ENCODE measurements at regions not wholly inside any gene's neighbourhood (a gene's known extent, or its start where the extent isn't known, plus 50 kb on each side); places are given as distances from the start of the nearest gene placed in this dataset.
"Not testable (repeated sequence)": the region's sequence is repeated elsewhere in the genome, so short reads cannot be mapped to it uniquely, and the experiment has no call there.

DNA sequence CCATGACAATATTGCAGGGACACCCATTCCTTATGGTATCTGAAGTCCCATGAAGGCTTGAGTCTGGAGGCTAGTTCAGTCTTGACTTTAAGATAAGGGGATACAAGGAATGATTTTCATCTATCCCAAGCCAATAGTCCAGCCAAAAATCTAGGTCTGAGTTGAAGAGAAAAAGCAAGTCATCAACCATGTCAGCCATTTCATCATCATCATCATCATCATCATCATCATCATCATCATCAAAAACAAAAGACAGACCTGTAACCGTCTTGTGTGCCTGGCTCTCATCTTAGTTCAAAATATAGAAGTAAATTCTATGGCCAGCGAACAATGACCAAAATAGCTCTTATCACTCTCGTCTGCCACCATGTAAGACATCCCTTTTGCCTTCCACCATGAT, 59.5 kb upstream of the FAM90A26 start:
- not testable (repeated sequence) for DNase-seq

DNA sequence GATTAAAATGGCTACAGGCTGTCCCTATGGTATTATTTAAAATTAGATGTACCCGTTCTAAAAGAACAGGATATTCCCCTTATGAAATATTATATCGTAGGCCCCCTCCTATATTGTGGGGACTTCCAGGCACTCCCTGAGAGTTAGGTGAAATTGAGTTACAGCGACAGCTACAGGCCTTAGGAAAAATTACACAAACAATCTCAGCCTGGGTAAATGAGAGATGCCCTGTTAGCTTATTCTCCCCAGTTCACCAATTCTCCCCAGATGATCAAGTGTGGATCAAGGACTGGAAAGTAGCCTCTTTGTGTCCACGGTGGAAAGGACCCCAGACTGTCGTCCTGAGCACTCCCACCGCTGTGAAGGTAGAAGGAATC, 67.1 kb upstream of the FAM90A26 start:
- not testable (repeated sequence) for DNase-seq

DNA sequence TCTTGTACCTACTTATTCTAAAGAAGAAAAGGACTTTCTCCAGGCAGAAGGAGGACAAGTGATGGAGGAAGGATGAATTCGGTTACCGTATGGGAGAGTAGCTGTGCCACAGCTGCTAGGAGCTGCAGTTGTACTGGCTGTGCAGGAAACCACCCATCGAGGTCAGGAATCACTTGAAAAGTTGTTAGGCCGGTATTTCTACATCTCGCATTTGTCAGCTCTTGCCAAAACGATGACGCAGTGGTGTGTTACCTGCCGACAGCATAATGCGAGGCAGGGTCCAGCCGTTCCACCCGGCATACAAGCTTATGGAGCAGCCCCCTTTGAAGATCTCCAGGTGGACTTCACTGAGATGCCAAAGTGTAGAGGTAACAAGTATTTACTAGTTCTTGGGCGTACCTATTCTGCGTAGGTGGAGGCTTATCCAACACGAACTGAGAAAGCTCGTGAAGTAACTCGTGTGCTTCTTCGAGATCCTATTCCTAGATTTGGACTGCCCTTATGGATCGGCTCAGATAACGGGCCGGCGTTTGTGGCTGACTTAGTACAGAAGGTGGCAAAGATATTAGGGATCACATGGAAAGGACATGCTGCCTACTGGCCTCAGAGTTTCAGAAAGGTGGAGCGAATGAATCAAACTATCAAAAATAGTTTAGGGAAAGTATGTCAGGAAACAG, 67.6 kb upstream of the FAM90A26 start:
- DNase-seq, result peak; percentile 76

DNA sequence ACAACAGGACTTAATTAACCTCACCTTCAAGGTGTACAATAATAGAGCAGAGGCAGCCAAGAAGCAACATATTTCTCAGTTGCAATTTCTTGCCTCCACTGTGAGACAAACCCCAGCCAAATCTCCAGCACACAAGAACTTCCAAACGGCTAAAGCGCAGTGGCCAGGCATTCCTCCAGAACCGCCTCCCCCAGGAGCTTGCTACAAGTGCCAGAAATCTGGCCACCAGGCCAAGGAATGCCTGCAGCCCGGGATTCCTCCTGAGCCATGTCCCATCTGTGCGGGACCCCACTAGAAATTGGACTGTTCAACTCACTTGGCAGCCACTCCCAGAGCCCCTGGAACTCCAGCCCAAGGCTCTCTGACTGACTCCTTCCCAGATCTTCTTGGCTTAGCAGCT, 73.9 kb upstream of the FAM90A26 start:
- DNase-seq, result not testable (repeated sequence)

DNA sequence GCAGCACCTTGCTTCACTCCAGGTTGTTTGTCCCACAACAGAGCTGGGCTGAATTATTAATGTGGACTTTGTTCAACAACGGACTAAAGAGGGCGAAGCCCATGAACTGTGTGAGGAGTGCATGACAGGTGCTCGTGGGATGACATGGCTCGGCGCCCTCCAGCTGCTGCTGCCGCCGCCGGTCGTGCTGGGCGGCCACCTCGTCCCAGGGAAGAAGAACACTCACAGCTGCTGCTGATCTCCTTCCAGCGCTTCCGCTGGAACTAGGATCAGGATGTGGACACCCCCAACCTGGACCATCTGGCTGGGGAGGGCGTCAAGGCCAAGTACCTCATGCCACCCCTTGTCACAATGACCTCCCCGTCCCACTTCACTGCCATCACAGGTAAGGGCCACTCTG, 91.4 kb upstream of the FAM90A26 start:
- not testable (repeated sequence) for DNase-seq

DNA sequence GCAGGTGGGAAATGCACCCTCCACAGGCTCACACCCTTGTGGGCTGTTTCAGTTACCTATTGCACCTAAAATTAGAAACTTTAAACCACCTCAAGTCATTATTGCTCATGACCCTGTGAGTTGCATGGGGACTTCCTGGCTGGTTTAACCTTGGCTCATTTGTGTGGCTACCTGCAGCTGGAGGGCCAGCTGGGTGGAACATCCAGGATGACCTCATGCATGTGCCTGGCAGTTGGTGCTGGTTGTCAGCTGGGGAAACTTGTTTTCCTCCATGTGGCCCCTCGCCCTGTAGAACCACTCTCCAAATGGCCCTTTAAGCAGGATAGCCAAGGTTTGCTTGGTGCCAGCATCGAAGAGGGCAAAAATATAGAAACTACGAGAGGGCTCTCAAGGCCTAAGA, 93.2 kb upstream of the FAM90A26 start:
- DNase-seq, result not testable (repeated sequence)

DNA sequence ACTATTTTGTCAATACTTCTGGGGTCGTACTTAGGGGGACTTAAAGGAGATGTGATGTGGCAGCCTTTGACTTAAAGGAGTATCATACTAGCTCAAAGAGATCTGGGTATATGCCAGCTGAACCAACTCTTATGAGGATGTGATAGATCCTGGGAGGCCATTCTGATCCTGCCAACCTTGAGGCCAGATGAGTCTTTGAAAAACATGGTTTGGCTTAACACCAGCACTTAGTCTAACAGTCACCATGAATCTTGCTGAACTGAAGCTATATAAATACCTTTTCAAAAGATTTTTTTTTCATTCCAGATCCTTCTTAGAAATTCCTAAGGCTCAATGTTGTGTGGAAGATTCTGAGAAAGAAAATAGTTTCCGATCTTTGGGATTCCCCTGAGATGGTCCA, 93.7 kb upstream of the FAM90A26 start:
- not testable (repeated sequence) for DNase-seq

DNA sequence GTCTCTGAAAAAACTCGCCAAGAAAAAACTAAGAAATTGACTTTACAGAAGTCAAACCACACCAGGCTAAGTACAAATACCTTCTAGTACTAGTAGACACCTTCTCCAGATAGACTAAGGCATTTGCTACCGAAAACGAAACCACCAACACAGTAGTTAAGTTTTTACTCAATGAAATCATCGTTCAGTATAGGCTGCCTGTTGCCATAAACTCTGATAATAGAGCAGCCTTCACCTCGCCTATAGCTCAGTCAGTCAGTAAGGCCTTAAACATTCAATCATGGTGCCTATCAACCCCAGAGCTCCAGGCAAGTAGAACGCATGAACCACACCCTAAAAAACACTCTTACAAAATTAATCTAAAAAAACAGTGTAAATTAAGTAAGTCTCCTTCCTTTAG, 96.8 kb upstream of the FAM90A26 start:
- not testable (repeated sequence) for DNase-seq

DNA sequence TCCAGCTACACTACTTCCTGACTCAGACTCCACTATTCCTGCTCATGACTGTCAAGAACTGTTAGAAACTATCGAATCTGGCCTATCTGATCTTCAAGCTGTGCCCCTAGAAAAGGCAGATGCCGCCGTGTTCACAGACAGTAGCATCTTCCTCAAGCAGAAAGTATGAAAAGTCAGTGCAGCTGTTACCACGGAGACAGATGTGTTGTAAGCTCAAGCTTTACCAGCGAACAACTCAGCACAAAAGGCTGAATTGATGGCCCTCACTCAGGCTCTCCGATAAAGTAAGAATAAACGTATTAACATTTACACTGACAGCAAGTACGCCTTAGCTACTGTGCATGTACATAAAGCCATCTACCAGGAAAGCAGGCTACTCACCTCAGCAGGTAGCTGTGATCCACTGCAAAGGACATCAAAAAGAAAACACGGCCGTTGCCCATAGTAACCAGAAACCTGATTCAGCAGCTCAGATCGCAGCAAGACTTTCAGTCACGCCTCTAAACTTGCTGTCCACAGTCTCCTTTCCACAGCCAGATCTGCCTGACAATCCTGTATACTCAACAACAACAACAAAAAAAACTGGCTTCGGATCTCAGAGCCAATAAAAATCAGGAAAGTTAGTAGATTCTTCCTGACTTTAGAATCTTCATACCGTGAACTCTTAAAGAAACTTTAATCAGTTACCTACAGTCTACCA, 97.5 kb upstream of the FAM90A26 start:
- DNase-seq, result not testable (repeated sequence)

DNA sequence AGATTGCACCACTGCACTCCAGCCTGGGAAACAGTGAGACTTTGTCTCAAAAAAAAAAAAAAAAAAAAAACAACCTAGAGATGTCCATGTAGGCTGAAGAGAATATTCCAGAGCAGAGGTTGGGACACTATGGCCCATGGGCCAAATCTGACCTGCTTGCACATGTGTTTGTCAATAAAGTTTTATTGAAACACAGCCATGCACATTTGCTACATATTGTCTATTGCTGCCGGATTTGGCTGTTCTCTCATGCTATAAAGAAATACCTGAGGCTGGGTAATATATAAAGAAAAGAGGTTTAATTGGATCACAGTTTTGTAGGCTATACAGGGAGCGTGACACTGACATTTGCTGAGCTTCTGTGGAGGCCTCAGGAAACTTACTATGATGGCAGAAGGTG, 102.3 kb upstream of the FAM90A26 start:
- not testable (repeated sequence) for DNase-seq

DNA sequence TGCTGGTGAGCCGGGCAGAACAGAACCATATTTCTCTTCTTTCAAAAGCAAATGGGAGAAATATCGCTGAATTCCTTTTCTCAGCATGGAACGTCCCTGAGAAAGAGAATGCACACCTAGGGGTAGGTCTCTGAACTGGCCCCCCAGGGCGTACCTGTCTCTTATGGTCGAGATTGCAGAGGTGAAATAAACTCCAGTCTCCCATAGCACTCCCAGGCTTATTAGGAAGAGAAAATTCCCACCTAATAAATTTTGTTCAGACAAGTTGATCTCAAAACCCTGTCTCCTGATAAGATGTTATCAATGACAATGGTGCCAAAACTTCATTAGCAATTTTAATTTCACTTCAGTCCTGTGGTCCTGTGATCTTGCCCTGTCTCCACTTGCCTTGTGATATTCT, 106.6 kb upstream of the FAM90A26 start:
- not testable (repeated sequence) for DNase-seq

DNA sequence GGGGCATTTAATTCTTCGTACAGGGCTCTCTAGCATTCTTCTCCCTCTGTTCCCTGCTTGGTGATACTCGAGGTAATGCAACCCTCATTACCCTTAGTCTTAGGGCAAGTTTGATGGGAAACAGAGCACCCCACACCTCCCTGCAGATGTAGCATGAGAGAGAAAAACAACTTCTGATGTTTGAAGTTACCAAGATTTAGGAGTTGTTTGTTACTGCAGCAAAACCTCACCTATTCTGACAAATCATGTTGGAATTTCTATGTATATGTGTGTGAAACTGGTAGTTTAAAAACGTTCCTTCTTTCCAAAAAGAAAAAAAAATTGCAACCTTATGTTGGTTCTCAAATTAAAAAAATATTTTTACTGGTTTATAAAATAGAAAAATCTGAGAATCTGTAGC, 145.3 kb upstream of the FAM90A26 start:
- DNase-seq, result not testable (repeated sequence)

DNA sequence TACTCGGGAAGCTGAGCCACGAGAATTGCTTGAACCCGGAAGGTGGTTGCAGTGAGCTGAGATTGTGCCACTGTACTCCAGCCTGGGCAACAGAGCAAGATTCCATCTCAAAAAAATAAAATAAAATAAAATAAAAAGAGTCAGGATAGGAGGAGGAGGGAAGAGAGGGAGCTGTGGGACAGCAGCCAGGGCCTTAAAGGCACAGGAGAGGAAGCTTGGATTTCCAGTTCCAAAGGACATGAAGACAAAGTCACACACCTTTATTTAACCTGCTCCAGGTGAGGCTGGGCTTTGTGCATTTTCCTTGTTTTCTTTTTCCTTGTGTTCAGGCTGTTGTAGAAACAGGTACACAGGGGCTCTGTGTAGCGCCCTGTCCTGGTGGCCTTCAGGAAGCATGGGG, 138.2 kb upstream of the HMX1 start:
- DNase-seq, result not testable (repeated sequence)

DNA sequence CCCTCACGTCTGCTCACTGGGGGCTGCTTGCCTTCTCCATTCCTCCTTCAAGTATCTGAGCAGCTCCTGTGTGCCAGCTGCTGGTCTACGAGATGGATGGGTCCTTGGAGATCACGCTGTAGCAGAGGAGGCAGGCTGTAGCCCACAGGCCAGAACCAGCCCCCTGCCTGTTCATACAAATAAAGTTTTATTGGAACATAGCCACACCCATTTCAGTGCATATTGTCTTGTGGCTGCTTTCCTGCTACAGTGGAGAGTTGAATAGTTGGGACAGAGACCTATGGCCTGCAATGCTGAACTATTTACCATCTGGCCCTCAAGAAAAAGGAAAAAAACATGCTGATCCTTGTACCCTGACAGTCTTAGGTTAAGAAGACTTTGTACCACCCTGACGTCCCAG, 136.8 kb upstream of the HMX1 start:
- DNase-seq, result not testable (repeated sequence)

DNA sequence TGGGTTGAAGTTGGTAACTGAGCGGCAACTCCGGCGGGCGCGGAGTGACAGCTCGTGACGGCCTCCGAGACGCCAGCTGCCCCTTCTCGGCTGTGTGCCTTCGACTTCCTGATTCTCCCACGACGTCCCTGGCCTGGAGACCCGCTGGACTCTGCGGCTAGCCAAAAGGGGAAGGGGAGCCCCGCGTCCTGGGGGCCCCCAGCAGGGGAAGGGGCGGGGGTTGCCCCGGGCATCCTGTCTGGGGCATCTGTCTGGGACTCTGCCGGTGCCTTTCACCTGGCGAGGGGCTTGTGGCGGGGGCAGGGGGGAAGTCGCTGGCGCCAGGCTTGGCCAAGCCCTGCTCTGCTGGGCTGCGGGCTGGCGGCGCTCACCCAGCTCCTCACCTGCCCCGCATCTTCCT, 129.5 kb upstream of the HMX1 start:
- not testable (repeated sequence) for DNase-seq

DNA sequence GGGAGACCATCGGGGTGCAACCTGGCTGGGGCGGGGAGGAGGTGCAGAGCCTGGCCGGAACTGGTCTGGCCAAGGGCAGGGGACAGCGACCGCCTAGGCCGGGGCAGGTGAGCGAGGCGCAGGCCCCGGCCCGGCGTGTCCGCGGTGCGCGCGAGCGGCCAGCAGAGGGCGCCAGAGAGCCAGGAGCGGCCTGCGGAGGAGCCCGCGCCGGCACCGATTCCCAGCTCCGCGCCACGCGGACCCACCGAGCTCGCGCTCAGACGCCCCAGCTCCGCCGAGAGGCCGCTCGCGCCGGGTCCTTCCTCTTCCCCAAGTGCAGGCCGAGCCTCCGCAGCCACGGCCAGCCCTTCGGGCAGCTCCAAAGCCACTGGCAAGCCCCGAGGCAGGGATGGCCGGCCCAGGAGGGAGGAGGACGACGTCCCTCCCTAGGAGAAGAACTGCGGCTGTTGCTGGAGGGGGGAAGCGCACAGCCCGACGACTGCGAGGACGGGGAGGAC, 128.9 kb upstream of the HMX1 start:
- peak; percentile 11 for DNase-seq

DNA sequence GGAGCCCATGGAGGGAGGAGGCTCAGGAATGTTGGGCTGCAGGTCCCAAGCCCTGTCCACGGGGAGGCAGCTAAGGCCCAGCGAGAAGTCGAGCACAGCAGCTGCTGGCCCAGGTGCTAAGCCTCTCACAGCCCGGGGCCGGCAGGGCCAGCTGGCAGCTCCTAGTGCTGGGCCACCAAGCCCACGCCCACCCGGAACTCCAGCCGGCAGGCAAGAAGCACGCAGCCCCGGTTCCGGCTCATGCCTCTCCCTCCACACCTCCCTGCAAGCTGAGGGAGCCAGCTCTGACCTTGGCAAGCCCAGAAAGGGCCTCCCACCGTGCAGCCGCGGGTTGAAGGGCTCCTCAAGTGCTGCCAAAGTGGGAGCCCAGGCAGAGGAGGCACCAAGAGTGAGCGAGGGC, 121.3 kb upstream of the HMX1 start:
- DNase-seq, result peak; percentile 33

DNA sequence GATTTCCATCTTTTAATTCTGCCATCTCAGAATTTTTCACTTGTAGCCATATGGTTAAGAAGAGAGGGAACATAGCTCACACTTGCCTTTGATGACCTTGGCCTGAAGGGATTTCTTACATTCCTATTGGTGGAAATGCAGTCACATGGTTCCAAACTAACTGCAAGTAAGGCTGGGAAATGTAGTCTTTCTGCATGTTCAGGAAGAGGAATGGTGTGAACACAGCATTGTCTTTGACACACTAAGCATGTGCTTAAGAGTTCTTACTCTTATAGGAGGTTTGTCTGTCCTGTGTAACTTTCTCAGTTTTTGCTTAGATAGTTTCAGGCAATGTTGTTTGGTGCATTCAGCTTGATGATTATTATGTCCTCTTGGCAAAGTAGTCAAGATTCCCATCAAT, 119.8 kb upstream of the HMX1 start:
- not testable (repeated sequence) for DNase-seq

DNA sequence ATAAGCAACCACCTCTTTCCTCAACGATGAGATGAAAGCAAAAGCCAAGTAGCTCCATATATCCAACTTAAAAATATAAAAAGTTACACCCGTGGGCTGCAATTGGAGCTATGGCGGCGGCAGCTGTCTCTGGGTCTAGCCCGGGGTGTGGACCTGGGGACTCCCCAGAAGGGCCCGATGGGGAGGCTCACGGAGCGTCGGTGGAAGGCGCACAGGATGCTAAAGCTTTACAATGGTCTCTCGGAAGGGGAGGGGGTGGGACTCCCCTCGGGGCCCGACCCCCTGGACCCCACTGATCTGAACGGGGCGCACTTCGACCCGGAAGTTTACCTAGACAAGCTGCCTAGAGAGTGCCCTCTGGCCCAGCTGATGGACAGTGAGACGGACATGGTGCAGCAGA, 118.7 kb upstream of the HMX1 start:
- not testable (repeated sequence) for DNase-seq

DNA sequence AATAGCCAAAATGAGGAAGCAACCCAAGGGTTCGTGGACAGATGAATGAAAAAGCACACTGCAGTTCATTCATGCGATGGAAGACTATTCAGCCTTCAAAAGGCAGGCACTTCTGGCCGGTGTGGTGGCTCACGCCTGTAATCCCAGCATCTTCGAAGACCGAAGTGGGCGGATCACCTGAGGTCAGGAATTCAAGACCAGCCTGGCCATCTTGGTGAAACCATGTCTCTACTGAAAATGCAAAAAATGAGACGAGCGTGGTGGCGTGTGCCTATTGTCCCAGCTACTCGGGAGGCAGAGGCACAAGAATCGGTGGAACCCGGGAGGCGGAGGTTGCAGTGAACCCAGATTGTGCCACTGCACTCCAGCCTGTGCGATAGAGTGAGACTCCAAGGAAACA, 114.1 kb upstream of the HMX1 start:
- DNase-seq, result not testable (repeated sequence)

DNA sequence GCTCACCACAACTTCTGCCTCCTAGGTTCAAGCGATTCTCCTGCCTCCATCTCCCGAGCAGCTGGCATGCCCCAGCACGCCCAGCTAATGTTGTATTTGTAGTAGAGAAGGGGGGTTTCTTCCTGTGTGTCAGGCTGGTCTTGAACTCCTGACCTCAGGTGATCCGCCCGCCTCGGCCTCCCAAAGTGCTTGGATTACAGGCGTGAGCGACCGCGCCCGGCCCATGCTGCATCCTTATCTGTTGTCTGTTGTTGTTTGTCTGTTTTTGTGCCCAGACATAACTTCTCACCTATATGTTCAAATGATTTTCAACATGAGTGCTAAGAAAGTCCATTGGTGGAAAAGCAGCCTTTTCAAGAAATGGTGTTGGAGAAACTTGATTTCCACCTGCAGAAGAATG, 113.0 kb upstream of the HMX1 start:
- not testable (repeated sequence) for DNase-seq

DNA sequence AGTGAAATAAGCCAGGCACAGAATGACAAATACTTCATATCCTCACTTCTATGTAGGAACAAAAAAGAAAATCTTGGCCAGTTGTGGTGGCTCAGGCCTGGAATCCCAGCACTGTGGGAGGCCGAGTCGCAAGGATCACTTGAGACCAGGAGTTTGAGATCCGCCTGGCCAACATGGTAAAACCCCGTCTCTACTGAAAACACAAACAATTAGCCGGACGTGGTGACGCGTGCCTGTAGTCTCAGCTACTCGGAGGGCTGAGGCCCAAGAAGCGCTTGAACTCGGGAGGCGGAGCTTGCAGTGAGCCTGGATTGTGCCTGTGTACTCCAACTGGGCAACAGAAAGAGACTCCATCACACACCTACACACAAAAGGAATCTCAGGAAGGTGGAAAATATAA, 112.3 kb upstream of the HMX1 start:
- not testable (repeated sequence) for DNase-seq

DNA sequence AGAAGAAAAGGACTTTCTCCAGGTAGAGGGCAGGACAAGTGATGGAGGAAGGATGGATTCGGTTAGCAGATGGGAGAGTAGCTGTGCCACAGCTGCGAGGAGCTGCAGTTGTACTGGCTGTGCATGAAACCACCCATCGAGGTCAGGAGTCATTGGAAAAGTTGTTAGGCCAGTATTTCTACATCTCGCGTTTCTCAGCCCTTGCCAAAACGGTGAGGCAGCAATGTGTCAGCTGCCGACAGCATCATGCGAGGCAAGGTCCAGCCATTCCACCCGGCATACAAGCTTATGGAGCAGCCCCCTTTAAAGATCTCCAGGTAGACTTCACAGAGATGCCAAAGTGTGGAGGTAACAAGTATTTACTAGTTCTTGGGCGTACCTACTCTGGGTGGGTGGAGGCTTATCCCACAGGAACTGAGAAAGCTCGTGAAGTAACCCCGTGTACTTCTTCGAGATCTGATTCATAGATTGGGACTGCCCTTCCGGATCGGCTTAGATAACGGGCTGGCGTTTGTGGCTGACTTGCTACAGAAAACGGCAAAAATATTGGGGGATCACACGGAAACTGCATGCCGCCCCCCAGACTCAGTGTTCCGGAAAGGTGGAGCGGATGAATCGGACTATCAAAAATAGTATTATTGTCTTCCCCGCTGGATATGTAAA, 105.0 kb upstream of the HMX1 start:
- not testable (repeated sequence) for DNase-seq

DNA sequence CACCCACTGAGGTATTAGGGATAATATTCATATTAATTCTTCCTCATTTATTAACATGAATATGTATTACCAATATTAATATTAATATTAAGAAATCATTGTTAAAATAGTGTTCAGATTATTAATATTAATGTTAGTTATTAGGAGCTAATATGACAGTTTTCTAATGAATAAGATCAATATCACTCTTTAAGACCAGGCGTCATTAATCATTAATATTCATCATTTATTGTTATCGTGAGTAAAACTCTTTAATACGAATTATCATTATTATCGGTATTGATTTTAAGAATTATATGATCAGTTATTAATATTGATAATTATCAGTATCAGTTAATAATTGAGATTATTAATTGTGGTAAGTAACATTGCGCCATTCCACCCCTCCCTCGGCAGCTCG, 101.0 kb upstream of the HMX1 start:
- not testable (repeated sequence) for DNase-seq

All from NCI-H2029 (cell line).